Natural killer cell (primary cell): ENCODE measurements at regions not wholly inside any gene's neighbourhood (a gene's known extent, or its start where the extent isn't known, plus 50 kb on each side); places are given as distances from the start of the nearest gene placed in this dataset.

Source experiments
- ATAC-seq, 3 donors: fragments of 150-1000 bp in 2 of 3; fragments of 200-7000 bp in 1 of 3; cut with Tn5 transposase; 1 replicate in 1 of 3; 2 replicates in 2 of 3; pipeline ENCODE4 v1.10.0; 2021; ENCODE audit warnings: mild to moderate bottlenecking in 2 of 3, moderate library complexity in 2 of 3
- DNase-seq, 2 donors: peaks; one replicate each; pipeline versions ENCODE4 v3.0.0 to v3.0.0-alpha.2; 2013 to 2021; ENCODE audit warnings: mixed read lengths in 1 of 2
- H3K27ac ChIP-seq: one replicate; pipeline ENCODE4 v1.5.1; 2013; ENCODE audit warnings: mild to moderate bottlenecking, low read length
- H3K27me3 ChIP-seq: one replicate; pipeline ENCODE4 v1.6.1; 2013; ENCODE audit warnings: low read length; ENCODE audit not compliant: control insufficient read depth, insufficient read depth
- H3K36me3 ChIP-seq: one replicate; pipeline ENCODE4 v1.6.1; 2013; ENCODE audit warnings: low read length; ENCODE audit not compliant: control insufficient read depth, insufficient read depth
- H3K4me1 ChIP-seq: one replicate; pipeline ENCODE4 v1.6.1; 2013; ENCODE audit warnings: low read length; ENCODE audit not compliant: control insufficient read depth, insufficient read depth
- H3K4me3 ChIP-seq: one replicate; pipeline ENCODE4 v1.5.1; 2013; ENCODE audit warnings: low read length
- H3K9me3 ChIP-seq: one replicate; pipeline ENCODE4 v1.6.1; 2013; ENCODE audit warnings: low read length; ENCODE audit not compliant: control insufficient read depth, insufficient read depth
- H3K27ac Mint-ChIP-seq, 2 donors: one replicate each; pipeline ENCODE4 v1.8.0; 2022; ENCODE audit warnings: mild to moderate bottlenecking in 2 of 2, mixed read lengths in 2 of 2, moderate library complexity in 1 of 2
- H3K27me3 Mint-ChIP-seq, 2 donors: one replicate each; pipeline ENCODE4 v1.8.0; 2022; ENCODE audit warnings: low read depth in 2 of 2, mixed read lengths in 2 of 2
- H3K36me3 Mint-ChIP-seq: one replicate; pipeline ENCODE4 v1.8.0; 2022; ENCODE audit warnings: mixed read lengths
- H3K4me1 Mint-ChIP-seq, 2 donors: one replicate each; pipeline ENCODE4 v1.8.0; 2022; ENCODE audit warnings: mixed read lengths in 2 of 2
- H3K4me3 Mint-ChIP-seq: one replicate; pipeline ENCODE4 v1.8.0; 2022; ENCODE audit warnings: mild to moderate bottlenecking, moderate library complexity, mixed read lengths
- H3K9me3 Mint-ChIP-seq, 2 donors: one replicate each; pipeline ENCODE4 v1.8.0; 2022; ENCODE audit warnings: mixed read lengths in 2 of 2
- WGBS: methylation state at CpG from one replicate; pipeline ENCODE4 v1.1.7; 2013; ENCODE audit warnings: missing lambda C conversion rate; ENCODE audit not compliant: insufficient coverage; 5-methylcytosine and 5-hydroxymethylcytosine counted together
- intact Hi-C: fragments of 100-400 bp; cut with micrococcal nuclease; formaldehyde crosslinking; loops from one replicate; pipeline ENCODE4 v1.14.2; 2022
- TF ChIP-seq, protein P1 (sequence below): fragments of 200-600 bp; IDR thresholded peaks from one replicate; pipeline ENCODE4 v1.8.0; 2022; ENCODE audit warnings: antibody characterized with exemption

DNA sequence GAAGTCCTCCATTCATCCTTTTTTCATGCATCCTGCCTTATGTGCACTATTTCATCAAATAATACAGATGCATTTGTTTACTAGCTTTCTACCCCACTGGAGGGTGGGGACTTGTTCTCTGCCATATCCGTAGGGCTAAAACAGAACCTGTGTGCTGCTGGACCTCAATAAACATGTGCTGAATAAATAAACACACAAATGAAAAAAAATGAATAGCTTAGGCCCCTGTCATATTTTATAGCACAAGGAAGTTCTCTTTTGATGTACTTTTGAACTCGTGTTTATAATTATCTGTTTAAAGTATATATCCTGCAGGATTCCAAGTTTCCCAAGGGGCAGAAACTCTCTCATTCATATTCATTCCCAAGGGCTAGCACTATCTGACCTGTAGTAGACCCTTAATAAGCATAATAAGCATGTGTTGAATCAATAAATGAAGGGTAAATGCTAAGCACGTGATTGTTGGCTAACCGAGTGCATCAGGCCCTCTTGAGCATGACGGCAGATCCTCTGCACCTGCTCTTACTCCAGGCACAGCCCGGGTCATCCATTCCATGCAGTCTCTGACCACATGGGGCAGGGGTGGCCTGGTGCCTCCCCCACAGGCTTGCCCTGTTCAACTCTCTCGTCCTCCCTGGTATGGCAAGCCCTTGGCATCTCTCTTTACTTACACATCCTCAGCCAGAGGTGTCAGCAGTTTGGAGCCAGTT, 474.1 kb upstream of the ZMIZ1 start:
- Histone ChIP-seq H3K36me3 (no peaks in the 10 kb centered on the region), H3K4me3 (no peak overlapping the region), H3K27me3 (no peaks in the 10 kb centered on the region), H3K4me1 (no peaks in the 10 kb centered on the region), H3K27ac (no peak overlapping the region), H3K9me3 (no peaks in the 10 kb centered on the region)
- TF ChIP-seq, protein P1, sequence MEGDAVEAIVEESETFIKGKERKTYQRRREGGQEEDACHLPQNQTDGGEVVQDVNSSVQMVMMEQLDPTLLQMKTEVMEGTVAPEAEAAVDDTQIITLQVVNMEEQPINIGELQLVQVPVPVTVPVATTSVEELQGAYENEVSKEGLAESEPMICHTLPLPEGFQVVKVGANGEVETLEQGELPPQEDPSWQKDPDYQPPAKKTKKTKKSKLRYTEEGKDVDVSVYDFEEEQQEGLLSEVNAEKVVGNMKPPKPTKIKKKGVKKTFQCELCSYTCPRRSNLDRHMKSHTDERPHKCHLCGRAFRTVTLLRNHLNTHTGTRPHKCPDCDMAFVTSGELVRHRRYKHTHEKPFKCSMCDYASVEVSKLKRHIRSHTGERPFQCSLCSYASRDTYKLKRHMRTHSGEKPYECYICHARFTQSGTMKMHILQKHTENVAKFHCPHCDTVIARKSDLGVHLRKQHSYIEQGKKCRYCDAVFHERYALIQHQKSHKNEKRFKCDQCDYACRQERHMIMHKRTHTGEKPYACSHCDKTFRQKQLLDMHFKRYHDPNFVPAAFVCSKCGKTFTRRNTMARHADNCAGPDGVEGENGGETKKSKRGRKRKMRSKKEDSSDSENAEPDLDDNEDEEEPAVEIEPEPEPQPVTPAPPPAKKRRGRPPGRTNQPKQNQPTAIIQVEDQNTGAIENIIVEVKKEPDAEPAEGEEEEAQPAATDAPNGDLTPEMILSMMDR: no peak
- Mint-ChIP-seq H3K4me1 (no peaks in the 10 kb centered on the region), H3K27me3 (peaks cover 4 to 14% of the 10 kb centered on the region in 2 donors), H3K36me3 (no peaks in the 10 kb centered on the region), H3K9me3 (no peaks in the 10 kb centered on the region), H3K27ac (no peak overlapping the region), H3K4me3 (no peak overlapping the region)
- ATAC-seq (no peak), DNase-seq (no peak)
- intact Hi-C loops: no loop called here
- WGBS: 86% methylated on average over 6 of the region's 7 CpGs

DNA sequence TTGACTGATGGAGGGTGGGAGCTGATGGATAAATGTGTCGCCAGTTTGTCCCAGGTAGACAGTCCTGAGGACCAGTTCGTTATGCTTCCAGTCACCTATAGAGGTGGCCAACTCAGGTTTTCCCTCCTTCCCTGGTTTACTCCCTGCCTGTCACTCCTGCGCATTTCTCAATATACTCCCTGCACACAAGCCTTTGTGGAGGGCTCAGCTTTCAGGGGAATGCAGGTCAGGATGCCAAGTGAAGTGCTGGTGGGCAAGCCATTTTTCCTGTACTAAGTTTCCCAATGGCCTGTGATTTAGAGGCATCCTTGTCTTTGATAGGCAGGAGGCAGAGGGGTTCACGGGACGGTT, 473.5 kb upstream of the ZMIZ1 start:
- H3K27me3 Mint-ChIP-seq: peaks cover 7 to 14% of the 10 kb centered on the region in 2 donors
- no peak overlapping the region for H3K27ac Mint-ChIP-seq
- H3K36me3 Mint-ChIP-seq: no peaks in the 10 kb centered on the region
- Histone ChIP-seq H3K4me3 (no peak overlapping the region), H3K9me3 (no peaks in the 10 kb centered on the region), H3K36me3 (no peaks in the 10 kb centered on the region), H3K27me3 (no peaks in the 10 kb centered on the region), H3K27ac (no peak overlapping the region), H3K4me1 (no peaks in the 10 kb centered on the region)
- no peaks in the 10 kb centered on the region for H3K9me3 Mint-ChIP-seq
- no peak for DNase-seq
- intact Hi-C loops: no loop called here
- TF ChIP-seq, protein P1: no peak
- no peaks in the 10 kb centered on the region for H3K4me1 Mint-ChIP-seq
- ATAC-seq: no peak
- WGBS: 77% methylated on average over 4 of the region's 5 CpGs
- no peak overlapping the region for H3K4me3 Mint-ChIP-seq

DNA sequence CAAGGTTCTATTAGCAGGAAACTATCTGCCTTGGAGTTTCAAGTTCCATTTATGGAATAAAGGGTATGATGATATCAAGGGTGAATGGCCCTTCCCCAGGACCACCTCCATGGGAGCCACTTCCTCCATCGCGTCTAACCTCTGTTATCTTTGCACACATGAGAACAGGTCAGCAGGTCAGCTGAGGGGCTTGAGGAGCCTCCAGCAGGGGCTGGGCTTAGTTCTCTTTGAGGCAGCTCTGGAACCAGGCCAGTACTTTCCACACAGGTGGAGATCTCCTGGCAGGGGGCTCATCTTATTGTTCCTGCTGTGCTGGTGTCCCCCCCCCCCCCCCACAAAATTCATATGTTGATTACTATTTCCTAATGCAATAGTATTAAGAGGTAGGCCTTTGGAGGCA, 472.2 kb upstream of the ZMIZ1 start:
- ATAC-seq: no peak
- no peak for DNase-seq
- TF ChIP-seq, protein P1: no peak
- intact Hi-C loops: no loop called here
- WGBS: 86% methylated on average over 2 of the region's 2 CpGs
- peaks cover 2 to 14% of the 10 kb centered on the region in 2 donors for H3K27me3 Mint-ChIP-seq
- no peak overlapping the region for H3K27ac Mint-ChIP-seq
- Histone ChIP-seq H3K36me3 (no peaks in the 10 kb centered on the region), H3K27me3 (no peaks in the 10 kb centered on the region), H3K9me3 (no peaks in the 10 kb centered on the region), H3K27ac (no peak overlapping the region), H3K4me1 (no peaks in the 10 kb centered on the region), H3K4me3 (no peak overlapping the region)
- H3K4me3 Mint-ChIP-seq: no peak overlapping the region
- H3K36me3 Mint-ChIP-seq: no peaks in the 10 kb centered on the region
- H3K4me1 Mint-ChIP-seq: no peaks in the 10 kb centered on the region
- H3K9me3 Mint-ChIP-seq: no peaks in the 10 kb centered on the region
